ENCODE measurements at regions not wholly inside any gene's neighbourhood (a gene's known extent, or its start where the extent isn't known, plus 50 kb on each side); places are given as distances from the start of the nearest gene placed in this dataset.

- no peak for DNase-seq (ENCODE audit: low read depth)
These were observed 53.6 kb upstream of the EPCAM start for GRCh38 chr2:47315475-47315874.

GRCh38 chr2:47313728-47314127 lies 55.4 kb upstream of the EPCAM start:
- no peak for DNase-seq (ENCODE audit: low read depth)

- DNase-seq (ENCODE audit: low read depth): no peak
These were observed 55.9 kb upstream of the EPCAM start for GRCh38 chr2:47313141-47313691.

DNA sequence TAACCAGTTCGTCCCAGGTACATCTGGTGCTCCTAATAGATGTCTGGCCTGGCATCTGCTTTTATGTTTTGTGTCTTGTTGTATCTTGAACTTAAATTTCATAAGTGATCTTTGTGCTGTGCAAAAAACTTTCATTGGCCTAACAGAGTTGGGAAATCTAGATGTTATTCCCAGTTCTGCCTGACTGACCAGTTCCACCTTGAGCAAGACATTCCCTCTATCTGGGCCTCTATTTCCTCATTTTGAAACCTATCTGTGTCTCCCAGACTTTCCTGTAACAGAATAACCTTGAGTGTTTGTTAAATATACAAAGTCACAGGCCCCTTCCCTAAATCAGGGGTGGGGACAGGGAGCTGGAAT lies 56.6 kb upstream of the EPCAM start:
- DNase-seq (ENCODE audit: low read depth): no peak

DNA sequence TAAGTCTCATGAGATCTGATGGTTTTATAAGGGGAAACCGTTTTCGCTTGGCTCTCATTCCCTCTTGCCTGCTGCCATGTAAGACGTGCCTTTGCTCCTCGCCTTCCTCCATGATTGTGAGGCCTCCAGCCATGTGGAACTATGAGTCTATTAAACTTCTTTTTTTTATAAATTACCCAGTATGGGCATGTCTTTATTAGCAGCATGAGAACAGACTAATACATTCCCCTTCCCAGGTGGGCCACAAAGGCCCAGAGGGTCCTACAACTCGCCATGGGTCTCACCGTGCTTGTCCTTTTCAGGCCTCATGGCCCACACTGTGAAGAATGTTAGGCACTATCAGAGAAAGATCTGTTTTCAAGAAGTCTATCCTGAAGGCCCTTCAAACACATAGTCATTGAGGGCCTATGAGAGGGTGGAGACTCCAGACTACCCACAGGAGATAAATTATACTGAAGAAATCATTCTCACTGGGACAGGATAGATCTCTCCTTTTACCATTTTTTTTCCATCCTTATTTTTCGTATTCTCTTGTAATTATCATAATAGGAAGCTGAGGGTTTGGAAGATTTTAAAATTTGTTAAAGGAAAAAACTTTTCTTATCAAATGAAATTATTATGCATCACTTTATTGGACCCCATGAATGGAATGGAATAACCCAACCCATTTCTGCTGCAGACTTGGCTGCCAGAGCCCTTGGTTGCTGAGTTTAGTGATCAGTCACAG lies 57.2 kb upstream of the EPCAM start:
- no peak for DNase-seq (ENCODE audit: low read depth)

DNA sequence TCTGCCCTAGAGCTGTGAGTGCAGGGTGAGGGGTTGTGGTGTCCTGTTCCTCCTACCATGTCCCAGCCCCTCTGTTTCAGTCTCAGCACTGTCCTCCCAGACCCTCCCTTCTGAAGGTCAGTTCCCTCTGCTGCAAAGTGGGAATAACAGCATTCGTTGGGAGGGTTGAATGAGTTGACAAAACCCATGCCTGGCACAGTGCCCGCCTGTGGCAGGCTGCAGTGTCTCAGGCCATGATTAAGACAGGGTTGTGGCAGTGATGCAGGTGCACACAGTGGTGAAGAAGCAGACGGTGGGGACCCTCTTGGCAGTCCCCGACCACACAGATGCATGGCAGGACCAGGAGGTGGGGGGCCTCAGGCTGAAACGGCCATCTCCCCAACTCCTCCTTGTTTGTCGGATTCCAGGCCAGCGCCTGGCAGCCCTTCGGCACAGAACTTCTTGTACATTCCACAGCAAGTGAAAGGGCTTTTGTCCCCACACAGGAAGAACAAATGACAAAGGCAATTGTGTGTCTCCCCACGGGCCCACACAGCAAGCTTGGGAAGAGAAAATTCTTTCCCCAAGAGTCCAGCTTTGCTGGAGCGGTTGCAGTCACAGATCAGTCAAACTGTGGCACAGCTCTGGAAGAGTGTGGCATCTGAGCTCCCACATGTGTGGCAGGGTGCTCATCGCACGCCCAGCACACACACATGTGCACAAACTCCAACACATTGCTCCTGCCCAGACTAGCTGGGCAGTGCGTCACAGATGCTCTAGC lies 58.1 kb upstream of the EPCAM start:
- DNase-seq (ENCODE audit: low read depth): no peak

DNA sequence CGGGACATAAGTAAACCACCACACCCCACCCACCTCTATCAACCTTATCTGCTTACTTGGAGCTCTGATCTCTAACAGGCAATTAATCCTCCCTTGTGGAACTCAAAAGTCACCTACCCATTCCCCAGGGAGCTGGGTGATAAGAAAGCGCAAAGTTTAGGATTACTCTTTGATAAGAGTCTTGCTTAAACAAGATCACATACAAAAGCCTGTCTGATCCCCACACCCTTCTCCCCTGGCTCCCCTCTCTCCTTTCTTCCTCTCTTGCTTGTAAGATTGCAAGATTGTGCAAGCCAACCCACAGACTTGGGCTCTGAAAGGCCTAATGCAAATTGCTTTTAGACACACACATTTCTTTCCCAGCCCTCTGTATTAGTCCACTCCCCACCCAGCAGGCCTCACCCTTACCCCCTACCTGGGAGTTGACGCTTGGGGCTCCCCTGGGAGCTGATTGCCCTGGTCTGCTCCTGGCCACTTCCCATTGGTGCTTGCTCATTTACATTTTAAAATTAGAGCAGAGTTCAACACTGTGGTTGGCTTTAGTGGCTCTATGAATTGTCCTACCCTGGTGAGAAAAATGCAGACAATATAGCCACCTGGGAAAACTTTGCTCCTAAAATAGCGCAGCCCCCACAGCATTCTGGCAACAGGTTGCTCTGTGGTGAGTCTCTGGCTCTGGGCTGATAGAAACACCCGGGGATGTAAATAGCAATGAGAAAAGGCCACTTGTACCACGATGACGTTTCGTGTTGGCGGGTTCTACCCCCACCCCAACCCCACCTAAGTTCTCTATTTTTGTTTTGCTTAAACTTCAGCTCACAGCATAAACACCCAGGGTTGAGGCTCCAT lies 58.9 kb upstream of the EPCAM start:
- no peak for DNase-seq (ENCODE audit: low read depth)

DNA sequence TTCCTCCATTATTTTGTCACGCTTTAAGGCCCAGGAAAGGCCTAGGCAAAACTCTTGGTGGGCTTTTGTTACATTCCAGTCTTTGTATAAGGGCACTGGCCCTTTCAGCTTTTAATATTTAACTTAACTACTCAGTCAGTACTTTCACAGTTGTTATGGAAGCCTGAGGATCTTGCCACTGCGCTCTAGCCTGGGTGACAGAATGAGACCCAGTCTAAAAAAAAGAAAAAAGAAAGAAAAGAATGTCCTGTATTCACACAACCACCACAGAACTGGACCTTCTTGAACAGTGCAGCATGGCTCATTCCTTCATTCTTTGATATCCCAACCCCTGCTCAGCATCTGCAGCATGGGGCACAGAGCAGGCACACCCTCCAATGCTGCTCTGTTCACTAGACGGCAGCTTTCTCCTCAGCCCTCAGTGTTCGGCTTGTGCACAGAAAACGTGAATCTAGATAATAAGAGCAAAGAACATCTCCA lies 59.6 kb upstream of the EPCAM start:
- no peak for DNase-seq (ENCODE audit: low read depth)

DNA sequence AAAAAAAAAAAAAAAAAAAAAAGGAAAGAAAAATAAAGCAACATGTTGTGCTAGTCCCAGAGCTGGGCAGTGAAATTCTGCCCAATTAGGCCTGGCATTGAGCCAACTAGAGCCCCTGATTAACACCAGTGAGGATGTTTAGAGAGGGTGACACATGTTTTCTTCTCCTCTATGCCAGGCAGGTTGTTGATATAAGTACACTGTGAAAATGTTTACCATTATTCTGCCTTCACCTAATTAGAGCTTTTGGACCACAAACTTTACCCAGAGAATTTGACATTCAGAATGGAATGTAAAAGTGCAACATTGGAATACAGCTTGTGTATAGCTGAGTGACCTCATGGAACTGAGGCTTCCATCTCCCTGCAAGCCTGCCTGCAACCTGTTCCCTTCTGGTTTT lies 62.0 kb upstream of the EPCAM start:
- no peak for DNase-seq (ENCODE audit: low read depth)

GRCh38 chr2:47304654-47305053 lies 64.5 kb upstream of the EPCAM start:
- no peak for DNase-seq (ENCODE audit: low read depth)

GRCh38 chr2:47303341-47304148 lies 65.6 kb upstream of the EPCAM start:
- DNase-seq (ENCODE audit: low read depth): no peak

- DNase-seq (ENCODE audit: low read depth): no peak
These were observed 66.8 kb upstream of the EPCAM start for GRCh38 chr2:47302308-47302707.

DNA sequence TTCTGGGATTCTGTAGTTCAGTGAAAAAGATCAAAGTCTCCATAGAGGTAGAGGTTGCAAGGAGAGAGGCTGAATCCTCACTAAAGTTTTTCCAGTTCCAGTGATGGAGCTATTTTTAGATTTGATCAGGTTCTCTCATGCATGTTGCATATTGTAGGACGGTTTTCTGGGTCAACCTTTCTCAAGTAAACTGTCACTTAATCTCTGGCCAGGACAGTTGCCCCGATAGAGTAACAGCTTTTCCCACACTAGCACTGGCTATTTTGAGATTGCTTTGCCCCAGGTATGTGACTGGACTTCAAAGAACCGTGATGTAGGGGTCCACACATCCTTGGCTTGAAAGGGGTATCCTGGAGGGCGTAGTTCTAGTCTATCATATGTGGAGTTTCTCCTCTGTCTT lies 67.4 kb upstream of the EPCAM start:
- no peak for DNase-seq (ENCODE audit: low read depth)

DNA sequence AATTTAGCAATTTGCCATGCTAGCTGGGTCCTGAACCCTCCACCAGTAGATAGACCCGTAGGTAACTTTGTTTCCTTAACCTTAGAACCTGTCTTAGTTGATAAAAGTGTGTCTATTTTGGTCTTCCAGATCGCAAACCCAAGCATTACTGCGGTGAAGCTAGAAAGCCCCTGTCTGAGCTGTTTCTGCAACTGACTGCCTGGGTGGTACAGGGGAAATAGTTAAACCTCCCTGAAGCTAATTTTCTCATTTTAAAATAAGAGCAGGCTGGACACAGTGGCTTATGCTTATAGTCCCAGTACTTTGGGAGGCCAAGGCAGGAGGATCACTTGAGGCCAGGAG lies 67.9 kb upstream of the EPCAM start:
- no peak for DNase-seq (ENCODE audit: low read depth)

DNA sequence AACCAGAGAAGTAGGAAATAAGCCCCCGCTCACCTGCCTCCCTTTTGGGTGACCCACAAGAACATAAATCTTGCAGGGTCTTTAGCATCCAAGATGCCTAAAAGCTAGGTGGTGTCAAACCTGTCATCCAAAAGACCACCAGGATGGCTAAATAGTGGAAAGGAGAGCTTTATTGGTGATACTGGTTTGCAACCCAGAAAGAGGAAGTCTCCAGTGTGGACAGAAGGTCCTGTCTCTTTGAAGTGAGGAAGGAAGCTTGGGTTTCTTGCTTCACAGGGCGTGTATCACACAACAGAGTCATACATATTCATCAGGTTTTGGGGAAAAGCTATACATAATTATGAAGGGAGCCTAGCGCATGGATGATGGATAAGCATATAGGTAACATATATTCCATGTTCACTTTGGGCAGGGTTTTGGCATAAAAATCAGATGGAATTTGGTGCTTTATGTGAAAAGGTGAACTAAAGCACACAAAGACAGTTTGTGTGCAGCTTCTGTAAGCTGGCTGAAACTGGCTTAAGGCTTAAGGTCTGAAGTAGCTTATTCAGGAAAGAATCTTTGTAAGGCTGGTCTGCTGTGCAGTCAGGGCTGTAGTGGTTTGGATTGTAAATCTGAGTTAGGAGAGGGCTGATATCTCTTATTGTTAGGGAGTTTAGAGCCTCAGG lies 68.4 kb upstream of the EPCAM start:
- no peak for DNase-seq (ENCODE audit: low read depth)

- no peak for DNase-seq (ENCODE audit: low read depth)
These were observed 69.0 kb upstream of the EPCAM start for GRCh38 chr2:47300081-47300480.

- DNase-seq (ENCODE audit: low read depth): no peak
These were observed 69.6 kb upstream of the EPCAM start for GRCh38 chr2:47299555-47299954.

DNA sequence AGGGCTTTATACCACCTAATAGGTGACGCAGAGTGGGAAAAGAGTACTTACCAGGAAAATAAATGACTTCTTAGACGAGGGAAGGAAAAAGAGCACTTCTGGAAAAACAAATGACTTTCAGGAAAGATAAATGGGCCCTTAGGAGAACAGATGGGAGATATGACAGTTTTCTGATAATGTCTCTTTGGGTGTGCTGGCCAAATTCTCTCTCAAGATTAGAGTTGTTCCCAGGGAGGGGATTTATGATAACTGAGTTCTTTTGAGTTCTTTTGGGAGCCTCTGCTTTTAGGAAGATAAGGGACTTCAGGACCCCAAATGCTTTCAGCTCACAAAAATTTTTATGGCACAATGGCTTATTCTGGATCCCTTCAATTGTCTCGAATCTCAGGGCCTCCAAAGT lies 70.3 kb upstream of the EPCAM start:
- DNase-seq (ENCODE audit: low read depth): no peak

- DNase-seq (ENCODE audit: low read depth): no peak
These were observed 71.2 kb upstream of the EPCAM start for GRCh38 chr2:47297767-47298425.

DNA sequence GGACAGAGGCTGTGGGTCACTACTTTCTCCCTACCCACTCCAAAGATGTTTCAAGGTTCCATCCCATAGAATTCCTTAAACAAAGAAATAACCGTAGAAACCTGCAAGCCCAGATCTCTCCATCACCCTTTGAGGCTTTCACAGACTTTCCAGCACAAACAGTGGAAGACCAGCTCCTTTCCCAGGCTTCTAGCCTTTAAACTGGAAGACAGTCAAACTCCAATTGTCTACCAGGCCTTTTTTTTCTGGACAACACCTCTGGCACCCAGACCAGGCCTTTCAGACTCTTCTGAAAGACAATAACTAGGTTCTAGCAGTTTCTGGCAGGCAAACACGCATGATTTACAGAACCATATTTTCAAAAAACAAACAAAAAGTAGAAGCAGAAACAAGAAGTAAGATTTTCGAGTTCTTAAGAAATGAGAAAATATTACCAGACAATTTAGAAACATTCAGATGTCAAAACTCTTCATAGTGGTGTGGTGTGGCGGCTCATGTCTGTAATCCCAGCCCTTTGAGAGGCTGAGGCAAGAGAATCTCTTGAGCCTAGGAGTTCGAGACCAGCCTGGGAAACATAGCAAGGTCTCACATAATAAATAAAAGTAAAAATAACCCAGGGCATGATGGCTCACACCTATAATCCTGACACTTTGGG lies 73.0 kb upstream of the EPCAM start:
- no peak for DNase-seq (ENCODE audit: low read depth)

All from activated gamma-delta T cell treated with anti-CD3 and anti-CD28 coated beads, Interleukin-2, amount 50 U/mL, for 16 hours (primary cell).